GM21723 (cell line): ENCODE measurements at regions not wholly inside any gene's neighbourhood (a gene's known extent, or its start where the extent isn't known, plus 50 kb on each side); places are given as distances from the start of the nearest gene placed in this dataset.

ENCODE experiments used
- ATAC-seq: cut with Tn5 transposase; IDR thresholded peaks from one replicate; pipeline ENCODE4 v1.9.1; 2021; ENCODE audit warnings: mild to moderate bottlenecking, moderate library complexity; ENCODE audit not compliant: unreplicated experiment

DNA sequence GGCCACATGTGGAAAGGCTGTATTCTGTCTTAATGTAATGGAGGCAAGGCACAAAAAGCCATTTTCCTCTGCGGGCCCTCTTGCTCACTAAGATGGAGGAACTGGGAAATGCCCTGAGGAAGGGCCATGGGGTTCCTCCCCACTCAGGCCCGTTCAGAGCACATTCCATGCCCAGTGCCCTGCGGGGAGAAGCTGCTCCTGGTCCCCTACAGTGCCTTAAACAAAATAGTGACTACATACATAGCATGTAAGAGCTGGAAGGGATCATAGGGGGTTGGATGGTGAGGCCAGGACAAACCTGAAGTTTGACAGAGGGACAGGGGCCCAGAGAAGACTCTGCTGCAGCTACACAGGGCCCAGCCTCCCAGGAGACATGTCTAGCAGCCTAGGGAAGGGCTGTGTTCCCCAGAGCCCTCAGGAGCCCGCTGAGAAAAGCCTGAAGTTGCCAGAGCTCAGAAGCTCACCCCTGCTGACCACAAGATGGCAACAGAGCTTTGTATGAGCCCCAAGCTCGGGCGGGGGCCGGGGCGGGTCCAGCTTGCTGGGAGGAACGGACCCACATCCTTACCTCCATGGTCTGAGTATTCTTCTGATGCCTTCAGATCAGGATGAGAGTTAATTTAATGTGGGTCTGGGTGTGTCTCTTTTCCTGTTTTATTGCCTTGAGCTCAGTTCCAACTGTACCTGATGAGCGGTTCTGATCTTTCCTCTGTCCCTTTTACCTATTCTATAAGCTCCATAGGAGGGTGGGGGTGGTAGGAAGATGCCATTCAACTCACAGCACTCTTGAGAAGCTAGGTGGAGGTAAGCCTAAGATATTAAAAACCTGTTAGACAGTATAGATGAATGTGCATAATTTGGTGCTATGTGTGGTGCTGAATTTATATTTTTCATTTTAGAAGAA, 242.9 kb downstream of the CDC5L start:
- no peak for ATAC-seq

DNA sequence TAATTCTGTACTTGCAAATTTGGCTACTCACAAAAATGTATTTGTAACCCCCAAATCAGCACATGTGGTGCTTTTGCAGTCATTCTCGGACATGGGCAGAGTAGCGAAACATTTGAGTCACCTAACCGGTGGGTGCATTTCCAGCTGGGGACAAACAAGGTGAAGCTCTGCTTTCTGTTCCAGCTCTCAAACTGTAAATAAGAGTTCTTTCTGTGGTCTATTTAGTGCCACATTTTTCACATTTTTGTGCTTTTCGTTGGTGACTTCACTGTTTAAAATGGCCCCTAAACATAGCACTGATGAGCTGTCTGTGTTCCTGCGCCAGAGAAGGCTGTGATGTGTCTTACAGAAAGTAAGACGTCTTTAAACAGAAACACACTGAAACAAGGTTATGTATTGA, 244.5 kb downstream of the CDC5L start:
- ATAC-seq: no peak

DNA sequence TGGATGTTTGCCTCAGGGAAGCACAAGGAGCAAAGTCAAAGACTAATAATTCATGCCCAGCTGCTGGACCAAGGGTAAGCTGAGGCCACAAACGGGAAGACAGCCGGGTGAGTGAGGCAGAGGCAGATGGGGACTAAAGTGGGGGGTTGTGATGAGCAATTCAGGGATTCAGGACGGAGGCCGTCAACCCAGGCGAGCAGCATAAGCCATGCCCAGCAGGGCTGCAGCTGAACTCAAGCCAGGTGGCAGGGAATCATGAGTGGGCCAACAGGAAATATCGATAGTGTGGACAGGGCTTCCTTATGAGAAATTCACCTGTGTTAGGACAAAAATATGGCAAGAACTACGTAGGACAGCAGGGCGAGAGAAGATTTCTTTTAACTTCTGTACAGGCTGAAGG, 246.8 kb downstream of the CDC5L start:
- no peak for ATAC-seq

DNA sequence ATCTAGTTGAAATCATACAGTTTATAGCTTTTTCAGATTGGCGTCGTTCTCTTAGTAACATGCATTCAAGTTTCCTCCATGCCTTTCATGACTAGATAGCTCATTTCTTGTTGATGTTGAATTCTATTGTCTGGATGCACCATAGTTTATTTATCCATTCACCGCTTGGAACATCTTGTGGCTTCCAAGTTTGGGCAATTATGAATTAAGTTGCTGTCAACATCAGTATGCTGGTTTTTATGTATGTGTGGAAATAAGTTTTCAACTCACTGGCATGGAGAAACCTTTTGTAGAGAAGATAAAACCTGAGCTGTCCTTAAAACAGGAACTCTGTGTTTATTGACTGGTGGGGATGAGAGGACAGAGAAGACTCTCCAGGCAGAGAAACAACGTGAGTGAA, 248.0 kb downstream of the CDC5L start:
- no peak for ATAC-seq

DNA sequence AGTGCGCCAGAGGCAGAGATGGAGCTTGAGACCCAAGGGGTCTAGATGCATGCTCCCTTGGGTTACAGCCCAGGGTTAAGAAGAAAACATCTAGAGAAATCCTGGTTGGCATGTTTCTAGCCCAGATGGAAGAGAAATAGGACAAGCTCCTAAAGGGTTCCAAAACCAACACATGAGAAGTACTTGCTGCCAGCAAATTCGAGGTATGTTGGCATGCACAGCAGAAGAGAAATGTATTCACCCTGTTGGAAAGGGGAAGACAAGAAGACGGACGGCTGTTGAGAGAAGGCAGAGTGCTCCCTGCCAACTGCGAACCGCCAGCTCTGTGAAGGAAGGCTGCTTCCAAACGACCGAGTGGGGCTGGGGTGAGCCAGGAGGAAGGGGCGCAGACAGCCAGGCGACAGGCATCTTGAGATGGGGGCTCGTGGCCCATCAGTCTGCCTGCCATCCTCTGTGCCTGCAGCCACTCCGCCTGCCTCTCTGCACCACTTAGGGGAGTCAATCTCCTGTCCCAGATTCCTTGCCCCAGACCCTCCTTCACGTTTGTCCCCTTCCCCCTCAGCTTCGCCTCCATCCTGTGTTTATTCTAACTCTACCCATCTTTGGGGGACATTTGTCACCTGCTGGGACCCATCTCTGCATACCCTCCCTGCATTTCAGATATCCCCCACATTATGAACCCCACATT, 249.2 kb downstream of the CDC5L start:
- no peak for ATAC-seq

DNA sequence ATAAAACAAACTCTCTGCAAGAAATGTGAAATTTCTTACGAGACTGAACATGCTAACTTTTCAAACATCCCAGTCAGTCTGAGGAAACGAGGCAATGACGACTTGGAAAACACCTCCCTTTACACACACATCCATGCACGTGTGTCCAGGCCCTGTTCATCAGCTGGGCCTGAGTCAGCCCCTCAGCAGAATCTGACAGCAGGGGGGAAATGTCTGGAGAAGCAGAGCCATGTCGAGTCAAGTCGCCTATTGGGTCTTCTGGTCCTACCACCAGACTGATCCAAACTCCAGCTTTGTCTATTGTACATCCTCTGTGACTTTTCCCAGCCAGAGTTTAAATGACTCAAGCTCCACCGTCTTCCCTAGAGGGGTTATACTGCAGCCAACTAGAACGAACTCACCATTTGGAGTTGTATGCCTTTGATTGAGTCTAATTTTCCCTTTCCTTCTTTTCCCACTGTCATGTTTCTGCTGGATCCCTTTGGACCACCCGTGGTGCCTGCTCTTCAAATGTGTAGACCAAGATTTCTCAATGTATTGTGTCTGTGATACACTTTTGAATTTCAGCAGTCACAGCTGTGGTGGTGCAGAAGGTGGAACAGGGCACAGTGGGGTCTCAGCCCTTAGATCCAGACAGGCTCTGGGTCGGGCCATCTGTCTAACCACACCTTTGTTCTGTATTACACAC, 254.0 kb downstream of the CDC5L start:
- no peak for ATAC-seq

DNA sequence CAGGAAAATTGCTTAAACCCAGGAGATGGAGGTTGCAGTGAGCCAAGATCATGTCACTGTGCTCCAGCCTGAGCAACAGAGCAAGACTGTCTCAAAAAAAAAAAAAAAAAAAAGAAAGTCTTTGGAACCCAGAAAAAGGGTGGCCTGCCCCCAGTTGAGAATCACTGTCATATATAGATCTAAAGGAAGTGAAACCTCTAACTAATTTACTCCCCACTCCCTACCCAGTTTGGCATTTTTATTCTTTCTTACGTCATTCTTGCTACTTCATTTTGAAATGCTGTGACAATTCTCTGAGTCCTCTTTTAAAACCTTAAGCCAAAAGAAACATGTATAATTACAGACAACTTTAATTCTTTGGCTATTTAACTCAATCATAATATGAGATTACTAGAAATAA, 254.8 kb downstream of the CDC5L start:
- ATAC-seq: no peak

DNA sequence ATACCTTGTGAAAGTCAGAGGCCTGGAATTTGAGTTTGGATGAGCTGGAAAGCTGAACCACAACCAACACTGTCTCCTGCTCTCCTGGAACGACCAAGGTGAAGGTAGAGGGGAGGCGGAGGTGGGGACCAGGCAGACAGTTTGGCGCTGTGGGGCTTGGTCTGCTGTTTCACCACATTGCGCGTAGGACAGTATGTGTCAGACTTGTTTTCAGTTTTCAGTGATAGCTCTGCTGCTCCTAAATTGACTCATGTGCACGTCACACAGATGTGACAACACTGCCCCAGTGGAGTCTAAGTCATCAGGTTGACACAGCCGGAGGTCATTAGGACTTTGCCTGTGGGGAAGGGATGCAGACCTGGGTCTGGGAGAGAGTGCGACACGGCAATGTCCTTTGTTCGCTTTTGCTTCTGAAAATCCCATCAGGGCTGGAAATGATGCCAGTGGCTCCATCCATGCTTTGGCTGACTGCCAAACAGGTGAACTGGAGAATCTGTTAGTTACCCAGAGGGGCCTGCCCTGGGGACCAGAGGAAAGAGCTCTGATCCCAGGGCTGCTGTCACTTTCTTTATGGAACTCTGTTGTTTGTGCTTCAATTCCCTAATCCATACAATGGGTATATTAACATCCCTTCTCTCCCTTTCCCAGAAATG, 255.5 kb downstream of the CDC5L start:
- no peak for ATAC-seq

DNA sequence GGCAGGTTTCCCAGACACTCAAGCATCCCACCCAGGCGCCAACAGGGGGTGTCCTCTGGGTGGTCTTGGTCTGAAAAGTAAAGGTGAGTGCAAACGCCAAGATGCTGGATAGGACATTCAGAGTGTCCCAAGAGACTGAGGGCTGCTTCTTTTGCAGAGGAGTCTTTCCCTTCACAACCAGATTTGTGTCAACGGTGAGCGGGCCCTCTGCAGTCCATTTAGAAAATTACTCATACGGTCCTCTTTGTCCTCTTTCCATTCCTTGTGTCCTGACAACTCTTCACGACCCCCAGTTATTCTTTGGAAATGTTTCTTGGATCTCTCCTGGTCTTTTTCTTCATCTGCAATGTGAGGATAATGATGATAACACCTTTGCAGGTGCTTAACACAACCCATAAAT, 257.8 kb downstream of the CDC5L start:
- no peak for ATAC-seq

DNA sequence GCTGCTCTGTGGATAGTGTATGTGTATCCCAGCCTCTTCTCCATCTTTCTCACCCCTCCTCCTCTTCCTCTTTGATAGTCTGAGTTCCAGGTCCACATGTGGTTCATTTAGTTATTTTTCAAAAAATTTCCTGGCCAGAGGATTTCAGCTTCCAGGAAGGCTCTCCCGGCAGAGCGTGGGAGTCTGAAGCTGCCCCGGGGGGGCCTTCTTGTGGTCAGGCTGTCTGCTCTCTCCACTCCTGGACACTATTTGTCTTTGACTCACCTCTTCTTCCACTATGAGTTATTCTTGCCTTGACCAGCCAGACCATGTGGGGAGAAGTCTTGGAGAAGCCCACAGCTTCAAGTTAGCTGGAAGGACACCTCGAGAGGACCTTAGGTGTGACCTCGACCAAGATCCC, 258.8 kb downstream of the CDC5L start:
- no peak for ATAC-seq

DNA sequence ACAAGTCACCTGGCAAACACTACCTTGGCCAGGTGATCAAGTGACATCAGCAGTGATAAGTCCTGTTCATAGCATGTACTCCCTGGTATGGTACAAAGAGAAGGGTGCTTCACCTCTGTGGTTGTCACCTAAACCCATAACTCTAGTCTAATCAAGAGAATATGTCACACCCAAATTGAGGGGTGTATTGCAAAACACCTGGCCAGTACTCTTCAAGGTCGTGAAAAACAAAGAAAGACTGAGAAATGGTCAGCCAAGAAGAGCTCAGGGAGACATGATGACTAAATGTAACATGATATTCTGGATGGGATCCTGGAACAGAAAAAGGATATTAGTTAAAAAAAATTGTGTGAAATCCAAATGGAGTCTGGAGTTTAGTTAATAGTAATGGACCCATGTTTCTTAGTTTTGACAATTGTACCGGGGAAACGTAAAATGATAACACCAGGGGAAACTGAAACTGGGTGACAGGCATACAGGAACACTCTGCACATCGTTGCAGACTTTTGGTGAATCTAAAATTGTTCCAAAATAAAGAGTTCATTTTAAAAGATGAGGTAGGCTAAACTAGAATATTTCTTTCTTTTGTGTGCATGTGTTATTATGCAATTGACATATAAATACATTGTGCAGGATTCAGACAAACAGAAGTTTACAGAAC, 262.0 kb downstream of the CDC5L start:
- no peak for ATAC-seq

DNA sequence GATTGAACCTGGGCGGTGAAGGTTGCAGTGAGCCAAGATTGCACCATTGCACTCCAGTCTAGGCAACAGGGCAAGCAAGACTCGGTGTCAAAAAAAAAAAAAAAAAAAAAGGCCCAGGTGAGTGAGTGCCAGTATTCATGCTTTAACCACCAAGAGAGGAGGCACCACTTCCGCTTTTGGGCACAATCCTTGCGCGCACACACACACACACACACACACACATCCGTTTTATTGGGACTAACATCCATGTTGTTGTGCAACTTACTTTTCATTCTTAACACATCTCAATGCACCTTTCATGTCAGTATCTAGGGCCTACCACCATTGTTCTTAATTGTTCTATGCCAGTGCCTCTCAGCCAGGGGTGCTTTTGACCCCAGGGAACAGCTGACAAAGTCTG, 263.0 kb downstream of the CDC5L start:
- ATAC-seq: no peak

DNA sequence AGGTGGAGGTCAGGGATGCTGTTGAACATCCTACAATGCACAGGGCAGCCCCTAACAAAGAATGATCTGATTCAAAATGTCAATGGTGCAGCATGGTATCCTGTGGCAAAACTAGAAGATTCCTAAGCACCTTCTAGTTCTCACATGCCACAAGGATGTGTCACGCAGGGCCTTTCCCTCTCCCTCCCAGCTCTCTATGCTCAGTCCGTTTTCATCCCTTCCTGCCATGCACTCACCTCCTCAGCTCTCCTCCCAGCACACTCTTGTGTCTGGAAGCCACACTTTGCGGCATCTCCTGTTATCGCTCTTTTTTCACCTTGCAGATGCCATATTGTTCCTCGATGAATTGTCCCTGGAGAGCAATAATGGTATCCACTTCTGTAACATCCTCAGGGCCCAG, 263.4 kb downstream of the CDC5L start:
- no peak for ATAC-seq

DNA sequence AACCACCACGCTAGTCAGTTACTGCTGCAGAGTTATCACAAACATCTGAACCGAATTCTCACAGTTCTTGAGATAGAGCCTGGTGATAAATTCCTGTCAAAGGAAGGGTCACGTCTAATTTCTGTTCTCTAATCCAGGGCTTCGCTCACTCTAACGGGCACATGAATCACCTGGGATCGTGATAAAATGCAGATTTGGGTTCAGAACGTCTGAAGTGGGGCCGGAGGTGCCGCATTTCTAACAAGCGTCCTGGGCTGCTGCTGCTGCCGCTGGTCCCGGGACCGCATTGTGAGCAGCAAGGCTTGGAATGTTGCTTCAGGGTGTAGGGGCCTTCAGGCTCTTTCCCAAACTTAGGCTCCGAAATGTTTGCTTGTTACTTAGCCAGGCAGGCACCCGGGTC, 264.1 kb downstream of the CDC5L start:
- no peak for ATAC-seq

DNA sequence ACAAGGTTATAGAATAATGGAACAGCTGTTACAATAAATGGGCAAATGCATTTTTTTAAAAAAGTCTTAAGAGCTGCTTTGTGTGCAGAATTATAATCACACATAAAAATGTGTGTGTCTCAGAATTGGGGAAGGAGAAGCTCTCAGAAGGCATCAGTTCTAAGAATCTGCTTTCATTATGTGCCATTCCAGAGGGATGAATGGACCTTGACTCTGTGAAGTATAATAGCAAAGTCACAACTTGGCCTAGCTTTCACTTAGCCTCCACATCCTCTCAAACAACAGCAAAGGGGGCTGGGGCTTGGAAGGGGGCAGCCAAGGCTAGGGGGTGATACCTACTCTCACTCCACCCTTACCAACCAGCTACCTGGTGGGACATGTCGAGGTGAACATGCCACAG, 265.0 kb downstream of the CDC5L start:
- no peak for ATAC-seq

DNA sequence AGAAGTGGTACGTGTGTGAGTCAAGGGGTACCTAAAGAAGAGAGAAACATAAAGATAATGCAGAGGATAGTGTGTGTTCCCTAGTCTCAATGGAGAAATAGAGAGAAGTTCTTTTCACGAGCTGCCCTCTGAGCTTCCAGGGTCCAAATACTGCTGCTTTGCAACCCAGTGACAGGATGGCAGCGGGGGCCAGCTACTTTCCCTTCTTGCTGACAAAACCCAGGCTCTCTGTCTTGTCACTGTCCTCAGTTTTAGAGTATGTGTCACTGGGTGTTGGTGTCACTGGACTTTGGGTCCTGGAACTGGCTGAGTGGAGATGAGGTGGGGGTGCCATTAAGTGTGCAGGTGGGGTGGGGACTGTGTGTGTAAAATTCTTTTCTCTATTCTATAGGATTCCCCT, 265.6 kb downstream of the CDC5L start:
- ATAC-seq: no peak

DNA sequence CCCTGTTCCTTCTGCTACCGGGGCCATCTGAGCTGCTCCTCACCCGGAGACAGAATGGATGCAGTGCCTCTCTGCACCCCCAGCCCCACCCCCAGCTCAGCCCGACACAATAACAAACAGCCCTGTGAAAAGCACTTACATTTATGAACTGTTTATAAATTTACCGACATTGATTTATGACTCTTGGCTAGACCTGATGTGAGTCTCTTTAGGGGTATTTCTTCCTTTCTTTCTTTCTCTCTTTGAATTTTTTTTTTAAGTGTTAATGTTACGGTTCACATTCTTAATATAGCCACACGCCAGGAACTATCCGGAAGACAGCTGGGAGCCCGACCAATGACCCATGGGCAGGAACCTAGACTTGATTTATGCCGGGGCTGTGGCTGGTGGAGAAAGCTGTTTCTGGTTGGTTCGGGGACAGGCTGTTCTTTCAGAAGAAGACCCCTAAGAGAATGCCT, 266.3 kb downstream of the CDC5L start:
- ATAC-seq: no peak

DNA sequence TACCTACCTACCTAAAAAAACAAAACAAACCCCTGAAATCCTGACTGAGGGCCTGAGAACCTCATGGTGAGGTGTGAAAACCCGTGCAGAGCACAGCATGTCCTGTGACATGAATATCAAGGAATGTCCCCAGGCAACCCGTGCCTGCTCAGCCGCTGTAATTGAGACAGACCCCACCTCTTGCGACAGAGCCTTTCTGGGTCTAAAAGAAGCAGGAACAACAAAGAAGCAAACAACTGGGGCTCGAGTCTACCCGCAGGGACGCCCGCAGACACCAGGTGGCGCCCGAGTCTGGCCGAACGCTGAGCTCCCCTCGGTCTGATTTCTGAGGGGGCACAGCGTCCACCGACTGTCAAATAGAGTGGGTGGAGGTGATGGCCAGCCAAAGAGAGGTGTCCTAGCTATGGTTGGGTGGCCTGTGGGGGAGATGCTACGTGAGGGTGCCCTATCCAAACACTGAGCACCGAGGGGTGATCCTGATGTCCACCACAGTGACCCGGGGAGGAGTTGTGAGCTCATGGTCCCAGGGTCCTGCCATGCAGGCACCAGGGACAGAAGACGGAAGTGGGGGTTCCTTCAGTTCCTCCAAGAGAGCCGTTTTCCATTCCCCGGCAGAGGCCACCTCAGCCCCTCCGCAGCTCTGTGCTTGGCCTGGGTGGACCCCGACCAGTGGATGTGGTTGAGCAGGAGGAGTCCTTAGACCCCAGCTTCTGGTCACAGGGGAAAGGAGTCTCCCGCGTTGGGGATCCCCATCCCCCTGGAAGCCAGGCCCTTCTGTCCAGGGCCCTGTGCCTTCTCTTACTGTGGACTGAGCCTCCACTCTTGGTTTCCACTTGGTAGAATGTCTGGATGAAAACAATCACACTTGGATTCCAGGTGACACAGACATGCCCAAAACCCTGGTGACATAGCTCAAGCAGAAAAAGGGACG, 268.2 kb downstream of the CDC5L start:
- ATAC-seq: no peak

DNA sequence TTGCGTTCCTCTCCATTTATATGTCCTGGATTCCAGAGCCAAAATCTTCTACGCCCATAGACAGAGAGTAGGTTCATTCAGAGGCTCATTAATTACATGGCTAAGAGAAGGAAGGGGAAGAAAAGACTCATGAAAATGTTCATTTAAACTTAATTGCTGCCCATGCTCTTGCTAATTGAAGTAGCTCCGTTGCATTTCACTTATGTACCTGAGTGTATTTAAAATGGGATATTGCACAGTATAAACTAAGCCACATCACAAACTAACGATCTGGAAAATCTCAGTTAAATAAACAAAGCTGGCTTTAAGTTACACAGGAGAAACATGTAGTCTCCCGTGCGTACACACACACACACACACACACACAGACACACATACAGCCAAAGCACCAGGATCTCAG, 269.2 kb downstream of the CDC5L start:
- ATAC-seq: no peak
